ENCODE measurements at regions not wholly inside any gene's neighbourhood (a gene's known extent, or its start where the extent isn't known, plus 50 kb on each side); places are given as distances from the start of the nearest gene placed in this dataset.

DNA sequence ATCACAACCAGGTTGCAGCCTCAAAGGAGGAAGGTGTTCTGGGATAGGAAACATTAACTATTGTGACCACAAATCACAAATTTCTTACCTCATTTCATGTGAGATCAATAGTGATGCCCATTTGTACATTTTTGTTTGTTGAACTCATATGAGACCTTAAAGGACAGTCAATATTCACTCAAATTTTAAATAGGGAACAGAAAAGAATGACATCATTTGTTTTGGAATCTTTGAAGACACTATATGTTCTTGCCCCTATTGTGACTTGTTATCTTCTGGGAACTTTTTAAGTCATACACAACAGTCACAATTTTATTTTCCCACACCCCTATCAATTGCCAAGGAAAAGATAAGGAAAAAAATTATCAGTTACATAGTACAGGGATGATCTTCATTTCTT is 346.5 kb downstream of the ARAP2 start:
- no peak for DNase-seq (ENCODE audit: low read depth, low spot score)
- no peak overlapping the region for H3K4me3 ChIP-seq (ENCODE audit: low read length)

GRCh38 chr4:35900286-35901243 is 343.7 kb downstream of the ARAP2 start:
- no peak overlapping the region for H3K4me3 ChIP-seq (ENCODE audit: low read length)
- DNase-seq (ENCODE audit: low read depth, low spot score), result no peak

DNA sequence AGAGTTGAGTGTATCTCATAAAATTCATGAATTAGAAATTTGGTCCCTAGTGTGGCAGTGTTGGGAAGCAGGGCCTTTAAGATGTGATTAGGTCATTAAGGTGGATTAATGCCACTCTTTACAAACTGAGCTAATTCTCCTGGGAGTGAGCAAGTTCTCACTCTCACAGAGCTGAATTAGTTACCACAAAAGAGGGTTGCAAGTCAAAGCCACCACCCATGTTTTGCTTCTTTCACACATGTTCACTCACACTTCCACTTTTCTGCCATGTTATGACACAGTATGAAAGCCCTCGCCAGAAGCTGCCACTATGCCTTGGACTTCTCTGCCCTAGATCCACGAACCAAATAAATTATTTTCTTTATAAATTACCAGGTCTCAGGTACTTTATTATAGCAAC is 332.1 kb downstream of the ARAP2 start:
- DNase-seq (ENCODE audit: low read depth, low spot score), result no peak
- no peak overlapping the region for H3K4me3 ChIP-seq (ENCODE audit: low read length)

DNA sequence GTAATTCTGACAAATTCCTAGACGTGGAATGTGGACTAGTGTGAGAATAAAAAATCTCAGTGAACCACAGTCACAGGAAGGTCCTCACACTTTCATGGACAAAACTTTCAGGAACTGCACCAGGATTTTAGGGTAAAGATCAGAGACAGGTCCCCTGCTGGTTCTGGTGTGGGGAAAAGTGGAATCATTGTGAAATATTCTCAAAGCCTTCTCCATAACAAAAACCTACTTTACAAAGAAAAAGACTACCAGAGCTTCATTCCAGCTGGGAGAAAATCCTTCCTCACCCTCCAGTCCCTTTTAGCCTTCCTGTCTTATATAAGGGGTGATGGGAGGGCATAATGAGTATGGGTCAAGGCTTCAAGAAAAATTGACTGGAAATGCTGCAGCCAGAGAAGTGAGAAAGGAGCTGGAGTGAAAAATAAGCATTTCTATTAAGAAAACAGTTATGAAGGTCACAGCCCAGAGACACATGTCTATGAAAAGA is 325.8 kb downstream of the ARAP2 start:
- H3K4me3 ChIP-seq (ENCODE audit: low read length), result no peak overlapping the region
- no peak for DNase-seq (ENCODE audit: low read depth, low spot score)

DNA sequence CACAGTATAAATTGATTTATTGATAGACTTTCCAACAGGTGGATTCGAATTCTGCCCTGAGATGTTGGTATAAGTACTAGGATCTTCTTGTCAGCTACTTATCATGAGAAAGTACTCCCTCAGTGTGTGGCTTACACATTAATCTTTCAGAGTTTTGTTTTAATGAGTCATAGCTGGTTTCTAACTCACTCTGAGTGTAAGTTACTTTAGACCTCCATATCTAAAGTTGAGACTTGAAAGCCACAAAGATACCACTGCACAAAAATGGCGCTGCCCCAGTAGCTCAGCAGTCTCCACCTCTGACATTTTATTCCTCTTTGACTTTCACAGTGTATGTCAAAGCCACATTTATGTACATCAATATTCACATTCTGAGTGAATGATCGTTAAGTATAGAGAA is 318.5 kb downstream of the ARAP2 start:
- no peak for DNase-seq (ENCODE audit: low read depth, low spot score)
- no peak overlapping the region for H3K4me3 ChIP-seq (ENCODE audit: low read length)

GRCh38 chr4:35926788-35927187 is 317.5 kb downstream of the ARAP2 start:
- no peak overlapping the region for H3K4me3 ChIP-seq (ENCODE audit: low read length)
- no peak for DNase-seq (ENCODE audit: low read depth, low spot score)

DNA sequence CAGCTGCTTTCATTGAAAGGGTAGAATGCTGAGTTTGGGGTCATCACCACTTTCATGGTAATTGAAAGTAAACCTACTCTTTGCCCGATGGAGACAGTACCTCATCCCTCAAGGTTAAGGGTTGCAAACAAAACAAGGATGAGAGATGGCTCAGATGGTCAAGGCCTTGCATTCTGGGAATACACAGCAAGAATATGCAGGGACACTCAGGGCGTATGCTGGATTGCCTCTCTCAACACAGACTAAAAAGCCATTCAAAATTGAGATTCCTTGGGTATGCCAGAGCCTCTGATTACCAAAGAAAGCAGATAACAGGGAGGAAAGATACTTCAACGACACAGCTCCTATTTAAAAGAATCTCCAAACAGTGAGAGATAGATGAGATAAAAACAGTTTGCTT is 310.4 kb downstream of the ARAP2 start:
- no peak for DNase-seq (ENCODE audit: low read depth, low spot score)
- H3K4me3 ChIP-seq (ENCODE audit: low read length), result no peak overlapping the region

- DNase-seq (ENCODE audit: low read depth, low spot score), result peak; percentile 22
- no peak overlapping the region for H3K4me3 ChIP-seq (ENCODE audit: low read length)
Measured at GRCh38 chr4:35934320-35934981, 309.9 kb downstream of the ARAP2 start.

DNA sequence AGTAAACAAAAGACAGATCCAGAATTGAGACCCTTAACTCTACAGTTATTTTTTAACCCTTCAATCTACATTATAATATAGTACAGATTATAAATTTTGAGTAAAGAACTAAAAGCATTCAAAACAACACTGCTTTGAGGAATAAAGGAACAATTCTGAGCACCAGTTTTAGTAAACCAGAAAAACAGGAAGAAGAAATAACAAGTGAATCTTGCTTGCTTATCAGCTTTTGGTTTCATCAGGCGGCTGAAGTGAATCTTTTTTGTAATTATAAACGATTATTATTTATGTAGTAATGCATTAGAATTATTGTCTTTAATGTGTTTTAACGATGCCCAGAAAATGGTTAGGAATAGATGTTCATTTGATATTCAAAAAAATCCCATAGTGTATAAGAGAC is 305.4 kb downstream of the ARAP2 start:
- DNase-seq (ENCODE audit: low read depth, low spot score), result no peak
- no peak overlapping the region for H3K4me3 ChIP-seq (ENCODE audit: low read length)

- no peak for DNase-seq (ENCODE audit: low read depth, low spot score)
- H3K4me3 ChIP-seq (ENCODE audit: low read length), result no peak overlapping the region
Measured at GRCh38 chr4:35939751-35940150, 304.6 kb downstream of the ARAP2 start.

GRCh38 chr4:35942092-35942491 is 302.2 kb downstream of the ARAP2 start:
- H3K4me3 ChIP-seq (ENCODE audit: low read length), result no peak overlapping the region
- DNase-seq (ENCODE audit: low read depth, low spot score), result no peak

DNA sequence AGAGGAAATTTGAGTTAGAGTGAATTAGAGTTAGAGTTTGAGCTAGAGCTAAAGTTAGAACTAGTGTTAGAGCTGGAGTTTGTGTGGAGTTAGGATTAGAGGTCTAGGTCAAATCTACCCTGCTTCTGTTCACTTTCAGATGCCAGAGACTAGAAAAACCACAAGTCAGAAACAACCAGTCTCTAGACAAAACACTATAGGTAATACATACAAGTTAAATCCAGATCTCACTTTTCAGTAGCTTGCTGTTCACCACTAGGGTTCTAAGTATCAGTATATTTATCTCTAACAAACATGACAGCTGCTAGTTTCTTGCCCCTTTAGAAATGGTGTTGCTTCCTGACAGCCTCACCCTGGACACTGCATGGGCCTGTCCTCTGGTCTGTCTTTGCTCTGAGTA is 300.7 kb downstream of the ARAP2 start:
- DNase-seq (ENCODE audit: low read depth, low spot score), result no peak
- no peak overlapping the region for H3K4me3 ChIP-seq (ENCODE audit: low read length)

GRCh38 chr4:35948171-35948570 is 296.1 kb downstream of the ARAP2 start:
- no peak overlapping the region for H3K4me3 ChIP-seq (ENCODE audit: low read length)
- no peak for DNase-seq (ENCODE audit: low read depth, low spot score)

GRCh38 chr4:35950442-35950841 is 293.9 kb downstream of the ARAP2 start:
- no peak for DNase-seq (ENCODE audit: low read depth, low spot score)
- H3K4me3 ChIP-seq (ENCODE audit: low read length), result no peak overlapping the region

- H3K4me3 ChIP-seq (ENCODE audit: low read length), result no peak overlapping the region
- no peak for DNase-seq (ENCODE audit: low read depth, low spot score)
Measured at GRCh38 chr4:35952751-35953150, 291.6 kb downstream of the ARAP2 start.

DNA sequence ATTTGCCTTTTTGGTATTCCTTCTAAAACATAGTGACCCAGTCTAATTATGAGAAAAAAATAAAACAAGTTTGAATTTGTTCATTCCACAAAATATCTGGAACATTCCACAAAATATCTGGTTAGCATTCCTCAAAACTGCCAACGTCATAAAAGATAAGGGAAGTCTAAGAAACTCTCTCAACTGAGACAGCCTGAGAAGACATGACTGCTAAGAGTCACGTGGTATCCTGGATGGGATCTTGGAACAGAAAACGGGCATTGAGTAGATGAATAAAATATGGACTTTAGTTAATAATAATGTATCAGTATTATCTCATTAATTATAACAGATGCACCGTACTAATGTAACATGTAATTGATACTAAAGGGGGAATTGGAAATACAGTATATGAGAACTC is 280.9 kb downstream of the ARAP2 start:
- H3K4me3 ChIP-seq (ENCODE audit: low read length), result no peak overlapping the region
- no peak for DNase-seq (ENCODE audit: low read depth, low spot score)

DNA sequence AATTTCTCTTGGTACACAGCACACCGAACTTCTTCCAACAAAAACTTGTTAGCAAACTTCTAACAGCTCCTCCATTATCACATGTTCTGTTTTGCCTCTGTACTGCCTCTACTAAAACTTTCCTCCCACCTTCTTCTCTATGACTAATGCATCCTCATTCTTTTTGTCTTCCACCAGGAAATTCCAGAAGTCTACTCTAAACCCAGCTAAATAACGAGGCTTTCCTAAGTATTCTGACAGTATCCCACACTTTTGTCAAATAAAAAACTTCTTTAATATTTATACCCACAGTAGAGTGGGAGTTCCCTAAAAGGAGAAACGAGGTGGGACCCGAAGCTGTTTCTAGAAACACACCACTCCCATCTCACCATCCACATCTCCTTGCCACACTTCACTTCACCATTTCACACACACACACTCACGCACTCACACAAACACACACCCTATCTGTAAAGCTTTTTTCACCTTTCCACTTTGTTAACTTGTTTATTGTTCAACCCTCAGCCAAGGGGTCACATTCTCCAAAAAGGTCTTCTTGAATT is 280.3 kb downstream of the ARAP2 start:
- no peak overlapping the region for H3K4me3 ChIP-seq (ENCODE audit: low read length)
- DNase-seq (ENCODE audit: low read depth, low spot score), result no peak

DNA sequence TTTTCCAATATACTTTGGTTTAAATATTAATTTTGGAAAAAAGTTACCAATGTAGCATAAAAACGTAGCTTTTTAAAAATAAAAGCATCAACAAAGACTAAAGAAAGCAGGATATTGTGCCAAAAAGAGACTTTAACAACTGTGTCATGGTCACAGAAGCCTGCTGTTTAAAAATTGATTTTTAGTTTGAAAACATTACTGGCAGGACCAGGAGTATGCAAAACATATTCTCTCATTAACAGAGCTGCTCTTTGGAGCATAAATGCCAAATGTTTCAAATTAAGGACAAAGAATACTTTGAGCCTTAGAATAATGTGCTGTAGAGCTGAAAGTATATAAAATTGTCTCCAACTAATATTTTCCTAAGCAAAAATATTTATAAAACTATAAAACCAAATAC is 279.0 kb downstream of the ARAP2 start:
- H3K4me3 ChIP-seq (ENCODE audit: low read length), result no peak overlapping the region
- DNase-seq (ENCODE audit: low read depth, low spot score), result no peak

GRCh38 chr4:35966566-35966965 is 277.7 kb downstream of the ARAP2 start:
- DNase-seq (ENCODE audit: low read depth, low spot score), result no peak

DNA sequence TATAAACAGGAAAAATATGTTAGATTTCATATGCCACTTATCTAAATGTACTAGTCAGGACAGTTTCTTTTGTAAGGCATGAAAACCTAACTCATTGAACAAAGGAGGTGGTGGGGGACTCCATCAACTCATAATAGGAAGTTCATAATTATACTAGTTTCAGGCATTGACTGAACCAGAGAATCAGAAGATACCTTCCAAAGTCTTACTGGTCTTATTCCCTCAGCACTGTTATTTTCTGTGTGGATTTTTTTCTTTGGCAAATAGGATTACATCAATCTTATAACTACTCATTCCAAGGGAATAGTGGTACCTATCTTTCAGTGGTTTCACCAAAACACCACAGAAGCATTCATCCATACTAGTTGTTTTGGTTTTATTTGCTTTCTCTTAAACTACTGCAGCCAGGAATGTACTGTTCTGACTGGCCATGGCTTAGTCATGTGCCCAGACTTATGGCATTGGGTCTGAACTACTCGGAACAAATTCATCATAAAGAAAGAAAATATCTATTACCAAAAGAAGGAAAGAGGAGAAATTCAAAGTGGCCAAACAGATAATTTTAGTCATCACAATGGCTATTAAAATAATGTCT is 273.9 kb downstream of the ARAP2 start:
- no peak for DNase-seq (ENCODE audit: low read depth, low spot score)
- no peak overlapping the region for H3K4me3 ChIP-seq (ENCODE audit: low read length)

More at GRCh38 chr4:35966566-35966965, 277.7 kb downstream of the ARAP2 start:
- no peak overlapping the region for H3K4me3 ChIP-seq (ENCODE audit: low read length)
